ENCODE measurements at regions not wholly inside any gene's neighbourhood (a gene's known extent, or its start where the extent isn't known, plus 50 kb on each side); places are given as distances from the start of the nearest gene placed in this dataset.

DNA sequence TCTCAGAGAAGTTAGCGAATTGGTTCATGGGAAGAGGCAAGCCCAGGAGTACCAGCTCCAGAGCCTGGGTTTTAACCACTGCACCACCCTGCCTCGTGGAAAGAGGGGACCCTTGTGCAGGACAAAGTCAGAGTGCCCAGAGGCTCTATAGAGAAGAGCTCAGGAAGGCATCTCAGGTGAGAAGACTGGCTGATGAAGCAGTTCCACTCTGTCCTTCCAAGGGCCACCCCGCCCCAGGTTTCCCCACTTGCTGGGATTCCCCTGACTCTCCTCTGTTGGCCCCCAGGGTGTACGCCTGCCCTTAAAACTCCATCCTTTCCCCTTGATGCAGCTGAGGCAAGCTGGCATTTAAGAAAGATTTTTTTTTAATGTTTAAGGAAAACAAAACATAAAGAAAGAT, 265.8 kb downstream of the BUD13 start:
- intact Hi-C loops (cut with DNase I) = no loop called here
- WGBS, 2 donors = 69 to 88% methylated on average over 1 to 3 of the region's 4 CpGs
- DNase-seq = no peak

DNA sequence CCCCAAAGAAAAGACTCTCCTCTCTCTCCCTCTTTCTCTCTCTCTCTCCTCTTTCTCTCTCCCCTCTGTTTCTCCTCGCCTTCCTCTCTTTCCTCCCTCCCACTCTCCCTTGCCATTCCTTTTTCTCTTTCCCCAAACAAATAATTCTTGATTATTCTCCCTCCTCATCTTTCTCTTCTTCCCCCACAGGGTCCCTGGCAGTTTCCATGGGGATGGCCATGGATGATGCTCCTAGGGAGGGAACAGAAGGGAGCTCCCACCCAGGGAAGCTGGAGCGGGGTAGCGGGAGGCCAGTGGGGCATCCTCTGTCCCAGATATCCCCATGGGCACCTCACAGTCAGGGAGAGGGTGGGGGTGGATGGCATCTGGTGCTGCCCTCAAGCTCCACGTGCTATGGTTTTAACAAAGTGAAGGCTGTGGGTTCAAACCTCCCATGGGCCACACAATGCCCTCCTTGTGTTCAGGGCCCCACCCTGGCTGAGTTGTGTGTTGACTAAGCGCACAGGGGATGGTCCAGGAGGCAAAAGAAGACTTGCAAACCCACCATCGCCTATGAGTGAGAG, 266.4 kb downstream of the BUD13 start:
- Histone ChIP-seq H3K4me1 (no peaks in the 10 kb centered on the region), H3K36me3 (no peaks in the 10 kb centered on the region), H3K27me3 (peaks cover 0 to 83% (median 0%) of the 10 kb centered on the region in 4 donors), H3K9me3 (no peaks in the 10 kb centered on the region), H3K27ac (no peak overlapping the region), H3K4me3 (no peak overlapping the region)
- intact Hi-C loops (cut with DNase I) = no loop called here
- TF ChIP-seq POLR2A (IDR thresholded peaks at IDR 0.05) = no peak
- TF ChIP-seq, protein P1, sequence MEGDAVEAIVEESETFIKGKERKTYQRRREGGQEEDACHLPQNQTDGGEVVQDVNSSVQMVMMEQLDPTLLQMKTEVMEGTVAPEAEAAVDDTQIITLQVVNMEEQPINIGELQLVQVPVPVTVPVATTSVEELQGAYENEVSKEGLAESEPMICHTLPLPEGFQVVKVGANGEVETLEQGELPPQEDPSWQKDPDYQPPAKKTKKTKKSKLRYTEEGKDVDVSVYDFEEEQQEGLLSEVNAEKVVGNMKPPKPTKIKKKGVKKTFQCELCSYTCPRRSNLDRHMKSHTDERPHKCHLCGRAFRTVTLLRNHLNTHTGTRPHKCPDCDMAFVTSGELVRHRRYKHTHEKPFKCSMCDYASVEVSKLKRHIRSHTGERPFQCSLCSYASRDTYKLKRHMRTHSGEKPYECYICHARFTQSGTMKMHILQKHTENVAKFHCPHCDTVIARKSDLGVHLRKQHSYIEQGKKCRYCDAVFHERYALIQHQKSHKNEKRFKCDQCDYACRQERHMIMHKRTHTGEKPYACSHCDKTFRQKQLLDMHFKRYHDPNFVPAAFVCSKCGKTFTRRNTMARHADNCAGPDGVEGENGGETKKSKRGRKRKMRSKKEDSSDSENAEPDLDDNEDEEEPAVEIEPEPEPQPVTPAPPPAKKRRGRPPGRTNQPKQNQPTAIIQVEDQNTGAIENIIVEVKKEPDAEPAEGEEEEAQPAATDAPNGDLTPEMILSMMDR (IDR thresholded peaks at IDR 0.05) = no peak
- no peak for DNase-seq
- 38 to 60% methylated on average over 1 of the region's 6 CpGs for WGBS, 2 donors

More for the DNA sequence above, 265.8 kb downstream of the BUD13 start:
- no peak overlapping the region for H3K4me3 ChIP-seq
- H3K9me3 ChIP-seq = no peaks in the 10 kb centered on the region
- peaks cover 0 to 83% (median 0%) of the 10 kb centered on the region in 4 donors for H3K27me3 ChIP-seq
- TF ChIP-seq, protein P1 (IDR thresholded peaks at IDR 0.05) = no peak
- no peak for TF ChIP-seq POLR2A (IDR thresholded peaks at IDR 0.05)
- H3K27ac ChIP-seq = no peak overlapping the region
- no peaks in the 10 kb centered on the region for H3K4me1 ChIP-seq
- no peaks in the 10 kb centered on the region for H3K36me3 ChIP-seq

DNA sequence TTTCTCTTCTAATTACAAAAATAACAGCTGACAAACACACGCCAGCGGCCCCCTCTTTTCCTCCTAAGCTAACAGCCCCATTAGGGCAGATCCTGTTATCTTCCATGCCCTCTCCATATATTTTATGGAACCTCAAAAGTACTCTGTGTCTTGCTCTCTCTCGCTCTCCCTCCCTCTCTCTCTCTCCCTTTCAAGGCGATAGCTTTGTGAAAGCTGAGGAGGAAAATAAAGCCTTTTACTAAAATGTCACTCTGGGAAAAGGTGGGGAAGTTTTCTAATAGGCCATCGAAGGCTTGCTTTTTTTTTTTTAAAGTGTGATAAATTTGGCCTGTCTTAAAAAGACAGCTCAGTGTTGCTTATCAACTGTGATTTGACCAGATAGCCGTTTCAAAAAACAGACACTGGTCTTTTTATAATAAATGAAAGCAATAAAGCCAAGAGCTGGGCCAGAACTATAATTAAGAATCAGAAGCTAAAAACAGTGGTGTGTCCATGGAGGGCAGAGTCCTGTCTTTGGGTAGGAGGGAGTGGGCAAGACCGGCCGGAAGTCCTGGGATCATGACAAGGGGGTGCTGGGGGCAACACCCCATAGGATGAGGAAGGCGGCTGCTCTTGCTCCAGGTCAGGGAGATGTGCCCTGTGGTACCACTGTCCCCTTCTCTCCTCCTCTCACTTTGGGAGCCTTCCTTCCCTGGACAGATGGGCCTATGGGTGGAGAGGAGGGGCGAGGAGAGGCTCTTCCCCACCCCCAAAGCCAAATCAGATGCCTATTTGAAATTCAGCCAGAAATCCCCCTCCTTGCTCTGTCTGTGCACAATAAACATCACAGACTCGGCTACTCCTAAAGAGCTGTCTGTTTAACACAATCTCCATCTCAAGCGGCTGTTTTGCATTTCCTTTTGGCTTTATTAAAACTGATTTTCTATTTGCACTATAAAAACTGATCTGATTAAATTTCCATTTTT, 267.2 kb downstream of the BUD13 start:
- no peak overlapping the region for H3K4me3 ChIP-seq
- no peak for DNase-seq
- WGBS, 2 donors = 55 to 57% methylated on average over 11 to 12 of the region's 12 CpGs
- TF ChIP-seq, protein P1 (IDR thresholded peaks at IDR 0.05) = no peak
- no peak for TF ChIP-seq POLR2A (IDR thresholded peaks at IDR 0.05)
- no peaks in the 10 kb centered on the region for H3K36me3 ChIP-seq
- H3K4me1 ChIP-seq = peaks cover 0 to 5% (median 0%) of the 10 kb centered on the region in 3 donors
- no peaks in the 10 kb centered on the region for H3K9me3 ChIP-seq
- no peak overlapping the region for H3K27ac ChIP-seq
- peaks cover 0 to 85% (median 2%) of the 10 kb centered on the region in 4 donors for H3K27me3 ChIP-seq
- intact Hi-C loops (cut with DNase I) = no loop called here

DNA sequence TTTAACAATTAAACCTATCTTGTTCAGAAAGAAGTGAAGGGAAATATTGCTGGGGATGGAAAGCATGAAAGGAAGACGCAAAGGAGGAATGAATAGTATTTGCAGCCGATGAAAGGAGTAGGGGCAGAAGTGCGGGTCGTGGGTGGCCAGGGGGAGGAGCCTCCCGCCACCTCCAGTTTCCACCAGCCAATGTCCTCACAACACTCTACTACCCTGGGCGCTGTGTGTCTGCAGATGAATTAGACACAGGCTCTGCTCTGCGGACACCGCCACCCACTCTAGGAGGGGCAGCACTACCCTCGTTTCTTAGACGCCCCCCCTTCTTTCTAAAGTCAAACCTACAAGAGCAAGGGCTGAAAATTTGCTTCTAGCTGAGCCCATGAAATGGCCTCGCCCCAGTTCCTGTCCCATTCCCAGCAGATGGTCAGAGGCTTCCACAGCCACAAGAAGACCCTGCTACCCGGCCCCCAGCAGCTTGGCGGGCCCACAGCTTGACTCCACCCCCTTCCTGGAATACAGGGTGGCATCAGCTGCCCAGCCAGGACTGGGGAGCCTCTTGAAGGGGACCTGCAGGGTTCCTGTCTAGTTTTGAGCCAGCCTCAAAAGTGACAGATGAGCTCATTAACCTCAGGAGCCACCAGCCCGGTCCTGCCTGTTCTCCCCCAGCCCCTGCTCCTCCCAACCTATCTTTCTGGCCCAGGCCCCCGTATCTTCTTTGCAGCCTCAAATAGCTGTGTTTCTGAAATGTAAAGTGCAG, 268.1 kb downstream of the BUD13 start:
- no peak overlapping the region for H3K4me3 ChIP-seq
- no peak overlapping the region for H3K27ac ChIP-seq
- H3K27me3 ChIP-seq = peaks cover 0 to 86% (median 2%) of the 10 kb centered on the region in 4 donors
- H3K36me3 ChIP-seq = no peaks in the 10 kb centered on the region
- intact Hi-C loops (cut with DNase I) = no loop called here
- H3K4me1 ChIP-seq = peaks cover 0 to 6% (median 0%) of the 10 kb centered on the region in 3 donors
- TF ChIP-seq, protein P1 (IDR thresholded peaks at IDR 0.05) = no peak
- no peak for TF ChIP-seq POLR2A (IDR thresholded peaks at IDR 0.05)
- DNase-seq = no peak
- WGBS, 2 donors = 60 to 71% methylated on average over 11 of the region's 15 CpGs
- H3K9me3 ChIP-seq = no peaks in the 10 kb centered on the region

Data from esophagus squamous epithelium (tissue), 5 donors.